ELF-1 (cell line): ENCODE measurements at regions not wholly inside any gene's neighbourhood (a gene's known extent, or its start where the extent isn't known, plus 50 kb on each side); places are given as distances from the start of the nearest gene placed in this dataset.

Source experiments
- DNase-seq: peaks from one replicate; pipeline ENCODE4 v3.0.0-alpha.2; 2016; ENCODE audit warnings: low read depth, low spot score

DNA sequence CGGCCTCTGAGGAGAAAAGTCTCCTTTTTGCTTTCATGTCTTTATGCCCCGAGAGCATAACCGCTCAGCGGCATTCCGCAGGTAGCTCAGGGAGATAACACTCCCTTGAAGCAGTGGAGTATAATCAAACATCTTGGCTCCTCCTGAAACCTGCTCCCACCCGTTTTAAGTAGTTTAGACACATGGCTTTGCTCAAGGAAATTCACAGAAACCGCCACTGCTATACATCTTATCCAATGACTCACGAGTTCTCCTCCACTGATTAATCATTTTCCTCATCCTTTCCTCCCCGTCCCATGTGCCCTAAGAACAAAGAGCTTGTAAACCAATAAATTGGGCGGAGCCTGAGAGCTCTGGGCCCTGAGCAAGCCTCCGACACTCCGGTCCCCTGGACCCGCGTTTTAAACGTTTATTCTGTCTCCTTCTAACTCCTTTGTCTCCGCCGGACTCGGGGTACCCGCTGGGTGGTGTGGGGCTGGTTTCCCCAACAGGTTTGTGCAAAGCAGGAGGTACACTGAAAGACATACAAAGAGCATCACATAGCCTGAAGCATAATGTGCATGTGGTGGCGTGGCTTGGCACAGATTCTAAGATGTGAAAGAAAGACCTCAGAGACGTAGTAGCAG is 401.2 kb downstream of the TLL1 start:
- DNase-seq: peak; percentile 7

DNA sequence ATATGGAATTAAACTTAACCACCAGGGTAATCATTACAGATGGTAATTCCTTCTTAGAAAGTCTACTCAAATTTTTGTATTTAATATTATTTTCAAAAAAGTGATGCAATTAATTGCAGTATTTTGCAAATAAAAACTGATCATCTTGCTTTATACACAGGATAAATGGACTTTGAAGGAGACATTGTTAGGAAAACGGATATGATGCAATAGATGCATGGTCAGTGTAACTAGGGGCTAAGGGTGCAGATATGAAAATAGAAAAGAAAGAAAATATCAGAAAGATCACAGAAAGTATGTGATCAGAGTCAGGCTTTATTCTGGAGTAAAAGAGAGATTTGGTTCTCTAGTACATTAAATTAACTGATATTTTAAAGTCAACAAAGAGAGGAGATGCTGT is 401.7 kb downstream of the TLL1 start:
- DNase-seq: no peak

DNA sequence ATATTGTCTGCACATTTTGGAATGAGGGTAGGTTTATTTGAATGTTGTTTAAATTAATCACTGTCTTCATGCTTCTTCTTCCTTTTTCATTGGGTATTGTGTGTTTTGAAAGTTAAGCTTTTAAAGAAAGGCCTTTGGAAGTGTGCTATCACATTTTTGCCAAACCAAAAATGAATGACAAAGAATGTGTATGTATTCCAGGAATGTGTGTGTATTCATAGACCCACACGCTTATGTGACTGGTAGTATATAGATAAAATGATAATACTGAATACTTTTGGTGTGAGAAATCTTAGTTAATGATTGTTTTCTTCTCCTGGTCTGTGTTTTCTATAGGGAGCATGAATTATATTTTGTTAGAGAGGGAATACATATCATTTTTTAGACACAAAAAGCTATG is 404.4 kb downstream of the TLL1 start:
- no peak for DNase-seq

DNA sequence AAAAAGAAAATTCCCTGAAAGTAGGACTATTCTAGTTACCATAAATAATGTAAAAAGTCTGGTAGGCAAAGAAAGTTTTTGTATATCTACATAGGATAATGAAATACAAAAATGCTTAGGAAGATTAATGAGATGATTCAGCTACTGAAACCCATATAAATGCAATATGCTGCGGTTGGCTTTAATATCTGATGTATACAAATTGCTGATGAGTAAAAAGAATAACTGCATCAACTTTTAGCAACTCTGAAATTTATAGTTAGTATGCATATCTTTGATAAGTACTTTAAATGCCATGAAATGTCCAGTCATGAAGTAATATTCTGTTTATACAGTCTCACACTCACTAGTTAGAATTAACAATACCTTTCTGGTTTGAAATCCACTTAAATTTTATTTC is 404.8 kb downstream of the TLL1 start:
- no peak for DNase-seq

DNA sequence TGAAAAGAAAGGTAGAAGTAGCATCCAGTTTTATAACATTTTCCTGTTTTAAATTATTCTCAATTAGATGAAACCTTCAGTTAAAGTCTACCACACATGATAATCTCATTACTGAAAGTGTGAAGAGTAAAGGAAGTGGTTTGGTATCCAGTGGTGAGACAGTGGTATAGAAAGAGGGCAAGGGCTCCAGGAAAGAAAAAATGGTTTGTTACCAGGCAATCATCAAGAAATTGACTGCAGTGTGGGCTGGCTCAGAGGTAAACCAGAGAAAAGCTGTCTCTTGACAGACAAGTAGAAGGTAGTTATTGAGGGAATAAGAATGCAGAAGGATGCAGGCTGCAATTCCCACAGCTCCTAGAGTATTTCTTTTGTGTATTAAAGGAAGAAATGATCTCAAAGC is 406.2 kb downstream of the TLL1 start:
- no peak for DNase-seq

DNA sequence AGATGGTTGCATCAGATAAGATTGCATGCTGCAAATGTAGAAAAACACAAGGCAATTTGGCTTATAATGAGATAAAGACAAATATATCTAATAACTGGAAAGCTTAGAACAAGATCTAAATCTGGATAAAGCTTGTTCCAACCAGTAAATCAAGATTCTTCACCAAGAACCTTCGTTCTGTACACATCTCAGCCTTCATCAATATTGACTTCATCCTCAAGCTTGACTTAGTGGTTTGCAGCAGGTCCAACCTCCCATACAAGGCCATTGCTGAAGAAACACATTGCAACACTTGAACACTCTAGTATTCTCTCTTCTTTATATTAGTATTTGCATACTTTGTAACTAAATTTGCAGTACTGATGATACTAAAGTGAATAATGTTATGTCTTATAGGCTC is 407.6 kb downstream of the TLL1 start:
- DNase-seq: no peak

DNA sequence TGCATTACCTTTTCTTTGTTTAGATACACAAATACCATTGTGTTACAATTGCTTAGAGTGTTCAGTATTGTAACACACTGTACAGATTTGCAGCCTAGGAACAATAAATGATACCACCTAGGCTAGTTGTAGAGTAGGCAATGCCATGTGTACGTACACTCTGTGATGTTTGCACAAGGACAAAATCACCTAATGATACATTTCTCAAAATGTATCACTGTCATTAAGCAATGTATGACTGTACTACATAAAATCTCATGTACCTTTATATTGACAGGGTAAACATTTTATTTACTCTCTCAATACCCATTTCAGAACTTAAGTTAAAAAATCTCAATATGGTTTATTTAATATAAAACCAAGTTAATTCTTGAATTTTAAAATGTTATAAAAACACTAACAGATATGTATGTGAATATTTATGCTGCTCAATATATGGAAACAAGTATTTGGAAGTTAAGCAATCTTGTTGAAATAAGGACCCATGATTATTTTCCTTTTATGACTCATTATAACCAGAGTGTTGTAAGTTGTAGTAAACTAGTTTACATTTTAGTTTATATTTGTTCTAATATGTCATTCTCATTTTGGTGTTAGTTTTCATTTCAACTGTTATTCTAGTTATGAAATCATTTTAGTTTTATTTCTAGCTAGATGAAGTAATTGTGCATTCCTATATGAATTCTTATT is 409.2 kb downstream of the TLL1 start:
- DNase-seq: no peak

DNA sequence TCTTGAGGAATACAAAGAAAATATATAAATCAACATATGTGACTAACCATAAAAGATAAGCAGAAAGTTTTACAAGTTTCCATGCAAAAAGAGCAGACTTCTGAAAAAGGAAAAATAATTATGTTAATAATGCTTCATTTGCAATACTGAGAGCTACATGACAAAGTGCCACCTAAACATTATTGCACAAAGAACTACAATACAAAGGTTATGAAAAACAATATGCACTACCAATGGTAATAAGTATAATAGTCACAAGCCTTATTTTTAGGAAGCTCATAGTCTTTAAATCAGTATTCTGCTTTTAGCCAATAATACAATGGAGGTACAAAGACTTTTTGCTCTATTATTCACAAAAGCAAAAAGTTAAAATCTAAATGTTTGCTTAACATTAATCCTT is 411.2 kb downstream of the TLL1 start:
- DNase-seq: no peak

DNA sequence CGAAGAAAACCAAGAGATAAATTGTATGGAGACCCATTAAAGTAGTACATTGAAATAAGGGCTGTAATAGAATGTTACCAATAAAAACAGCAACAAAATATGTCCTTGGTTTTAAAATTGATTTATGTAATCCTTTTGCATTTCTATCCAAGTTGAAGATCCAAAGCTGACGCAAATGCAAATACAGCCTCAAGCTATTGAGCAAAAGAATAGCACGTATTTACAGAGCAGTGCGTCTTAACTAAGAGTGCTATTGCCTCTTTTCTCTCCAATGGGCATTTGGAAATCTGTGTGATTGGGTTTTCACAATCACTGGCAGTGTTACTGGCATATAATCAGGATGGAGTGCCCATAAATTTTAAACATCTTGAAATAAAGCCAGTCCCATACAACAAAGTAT is 417.4 kb downstream of the TLL1 start:
- DNase-seq: no peak

DNA sequence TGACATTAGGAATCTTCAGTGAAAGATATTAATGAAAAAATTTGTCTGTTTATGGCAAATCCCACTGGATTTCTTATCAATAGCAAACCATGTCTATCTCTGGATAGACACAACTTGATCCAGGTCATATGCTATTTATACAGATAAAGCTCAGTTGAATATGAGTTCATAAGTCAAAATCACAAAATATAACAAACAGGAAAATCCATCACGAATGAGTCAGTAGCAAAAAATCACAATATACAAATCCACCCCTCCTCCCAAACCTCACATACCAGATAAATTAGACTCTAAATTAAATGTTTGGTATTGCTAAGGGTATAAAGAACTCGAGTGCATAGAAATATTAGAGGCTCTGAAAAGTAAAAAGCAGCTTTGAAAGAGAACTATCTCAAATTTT is 420.5 kb downstream of the TLL1 start:
- no peak for DNase-seq

DNA sequence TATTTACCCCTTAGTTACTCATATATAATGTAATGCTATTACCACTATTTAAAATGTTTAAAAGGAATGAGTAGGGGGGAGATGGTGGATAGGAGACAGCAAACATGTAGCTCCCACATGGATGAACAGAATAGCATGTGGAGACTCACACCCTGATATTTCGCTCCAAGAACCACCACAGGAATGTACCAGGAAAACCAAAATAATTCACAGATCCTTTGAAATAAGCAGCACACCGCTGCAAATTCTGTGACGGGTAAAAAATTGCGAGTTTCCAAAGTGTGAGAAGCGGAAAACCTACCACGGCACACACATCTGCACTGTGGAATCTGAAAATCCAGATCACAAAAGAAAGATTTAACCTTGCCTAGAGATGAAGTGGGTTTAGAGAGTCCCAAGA is 428.2 kb downstream of the TLL1 start:
- DNase-seq: no peak

DNA sequence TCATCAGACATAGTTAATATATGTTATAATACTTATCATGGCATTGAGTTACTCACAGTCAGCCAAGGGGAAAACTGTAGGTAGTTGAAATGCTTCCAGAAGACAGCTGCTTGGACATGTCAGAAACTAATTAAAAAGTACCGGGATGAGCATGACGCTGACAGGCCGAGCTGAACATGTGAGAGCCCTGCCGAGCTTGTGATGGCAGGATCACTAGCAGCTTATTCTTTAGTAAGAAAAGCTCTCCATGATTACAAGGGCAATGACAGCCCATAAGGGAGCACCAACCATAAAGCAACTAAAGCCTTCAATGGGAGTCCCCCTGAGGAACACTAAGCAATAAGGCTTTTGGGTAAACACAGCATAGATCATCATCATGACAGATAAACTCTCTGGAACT is 435.6 kb downstream of the TLL1 start:
- no peak for DNase-seq

DNA sequence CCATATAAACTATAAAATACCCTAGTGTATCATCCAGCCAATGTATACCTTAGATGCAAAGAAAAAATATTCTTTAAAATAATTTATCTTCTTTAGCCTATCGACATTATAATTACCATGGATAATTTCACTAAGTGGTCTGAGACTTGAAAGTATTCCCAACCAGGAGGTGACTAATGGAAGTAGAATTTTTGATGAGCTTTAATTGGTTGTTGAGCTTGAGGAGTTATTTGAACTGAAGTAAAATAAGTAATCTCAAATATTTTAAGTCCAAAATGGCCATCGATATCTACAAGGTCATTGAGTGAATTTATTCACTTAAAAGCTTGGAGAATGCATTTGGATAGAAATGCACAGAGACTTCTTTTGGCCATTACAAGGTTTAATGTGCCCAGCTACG is 436.2 kb downstream of the TLL1 start:
- no peak for DNase-seq

DNA sequence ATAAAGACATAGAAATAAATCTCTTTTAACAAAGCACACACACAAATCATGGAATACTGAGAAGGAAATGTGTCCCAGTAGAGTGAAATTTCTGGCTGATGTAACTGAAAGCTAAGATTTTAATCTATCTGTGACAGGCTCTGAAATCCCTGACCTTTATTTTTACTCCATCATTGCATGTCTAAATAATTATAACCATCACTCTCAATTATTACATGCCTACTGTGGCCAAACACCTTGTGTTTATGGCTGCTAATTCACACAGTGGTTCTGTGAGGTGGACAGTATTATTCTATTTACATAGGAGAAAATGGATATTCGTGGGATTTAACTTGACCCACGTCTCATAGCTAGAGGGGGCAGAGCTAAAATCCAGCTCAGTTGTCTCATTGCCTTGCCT is 438.1 kb downstream of the TLL1 start:
- no peak for DNase-seq

DNA sequence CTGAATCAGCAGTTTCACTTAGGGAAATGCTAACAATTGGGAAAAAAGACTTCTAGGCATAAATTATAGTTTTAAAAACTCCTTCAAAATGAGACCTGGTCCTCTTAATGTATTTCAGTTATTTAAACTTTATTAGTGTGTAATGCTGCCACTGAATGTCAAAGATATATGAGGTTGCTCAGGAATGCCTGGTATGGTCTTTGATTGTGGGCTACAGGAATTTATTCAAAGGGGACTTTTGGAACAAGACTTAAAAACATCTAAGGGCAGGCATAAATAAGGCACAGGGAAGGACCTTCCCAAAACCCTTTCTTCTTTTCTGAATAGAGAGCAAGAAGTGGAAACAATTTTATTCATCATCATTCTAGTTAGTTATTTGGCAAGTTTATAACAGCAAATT is 439.1 kb downstream of the TLL1 start:
- DNase-seq: no peak

DNA sequence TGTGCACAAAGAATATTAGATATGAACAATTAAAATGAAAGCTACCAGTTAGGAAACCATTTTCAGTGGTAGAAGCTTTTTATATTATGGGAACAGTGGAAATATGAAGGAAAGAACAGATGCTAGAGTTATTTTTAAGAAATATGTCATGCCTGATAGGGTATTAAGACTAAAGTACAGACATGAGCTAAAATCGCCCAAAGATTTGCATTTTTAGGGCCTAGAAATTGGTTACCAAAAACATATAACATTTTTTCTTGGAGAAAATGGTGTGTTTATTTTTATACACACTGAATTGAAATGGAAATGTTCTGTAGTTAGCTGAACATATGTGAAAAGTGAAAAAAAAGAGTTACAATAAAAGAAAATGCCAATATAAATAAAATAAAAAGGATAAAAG is 441.9 kb downstream of the TLL1 start:
- no peak for DNase-seq

DNA sequence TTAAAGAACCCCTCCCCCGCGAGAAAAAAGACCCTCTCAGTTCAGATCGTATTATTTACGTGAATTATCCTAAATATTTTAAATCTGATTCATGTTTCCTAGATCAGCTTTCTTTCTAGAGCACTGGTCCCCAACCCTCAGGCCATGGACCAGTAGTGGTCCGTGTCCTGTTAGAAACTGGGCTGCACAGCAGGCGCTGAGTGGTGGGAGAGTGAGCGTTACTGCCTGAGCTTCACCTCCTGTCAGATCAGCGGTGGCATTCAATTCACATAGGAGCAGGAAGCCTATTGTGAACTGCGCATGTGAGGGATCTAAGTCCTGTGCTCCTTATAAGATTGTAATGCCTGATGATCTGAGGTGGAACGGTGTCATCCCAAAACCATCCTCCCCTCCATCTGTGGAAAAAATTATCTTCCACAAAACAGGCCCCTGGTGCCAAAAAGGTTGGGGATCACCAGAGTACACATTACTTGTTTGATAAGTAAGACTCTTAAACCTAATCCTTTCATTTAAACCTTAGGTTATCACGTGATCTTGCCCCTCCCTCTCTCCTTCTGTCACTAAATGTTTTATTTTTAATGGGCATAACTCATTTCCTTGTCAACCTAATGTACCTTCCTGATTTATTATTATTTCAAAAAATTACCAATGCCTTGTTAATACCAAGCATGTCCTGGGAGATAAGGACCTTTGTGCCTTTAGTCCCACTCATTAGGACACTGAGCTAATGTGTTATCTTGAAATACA is 442.9 kb downstream of the TLL1 start:
- peak; percentile 2 for DNase-seq

DNA sequence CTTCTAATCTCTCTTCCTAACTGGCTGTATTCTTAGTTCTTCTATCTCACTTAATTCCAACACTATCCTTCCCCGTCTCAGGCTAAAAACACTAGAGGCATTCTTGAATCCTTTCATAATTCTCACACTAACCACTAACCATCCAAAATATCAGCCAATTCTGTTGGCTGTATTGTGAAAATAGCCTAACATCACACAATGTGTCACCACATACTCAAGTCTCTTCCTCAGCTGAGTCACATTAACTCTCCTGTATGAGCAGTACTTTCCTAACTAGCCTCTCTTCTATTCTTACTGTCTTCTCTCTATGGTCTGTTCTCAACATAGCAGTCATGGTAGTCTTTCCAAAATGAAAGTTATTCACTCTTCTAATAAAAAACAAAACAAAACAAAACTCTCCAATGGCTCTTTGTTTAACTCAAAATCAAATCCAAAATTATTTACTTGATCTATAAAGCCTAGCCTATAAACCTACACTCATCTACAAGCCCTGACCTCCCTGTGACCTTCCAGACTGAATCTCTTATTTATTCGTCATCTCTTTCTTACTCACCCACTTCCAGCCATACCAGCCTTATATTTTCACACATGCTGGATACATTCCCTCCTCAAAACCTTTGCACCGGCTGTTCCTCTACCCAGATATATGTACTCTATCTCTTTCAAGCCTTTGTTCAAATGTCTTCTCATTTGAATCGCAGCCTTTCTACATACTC is 445.9 kb downstream of the TLL1 start:
- no peak for DNase-seq

DNA sequence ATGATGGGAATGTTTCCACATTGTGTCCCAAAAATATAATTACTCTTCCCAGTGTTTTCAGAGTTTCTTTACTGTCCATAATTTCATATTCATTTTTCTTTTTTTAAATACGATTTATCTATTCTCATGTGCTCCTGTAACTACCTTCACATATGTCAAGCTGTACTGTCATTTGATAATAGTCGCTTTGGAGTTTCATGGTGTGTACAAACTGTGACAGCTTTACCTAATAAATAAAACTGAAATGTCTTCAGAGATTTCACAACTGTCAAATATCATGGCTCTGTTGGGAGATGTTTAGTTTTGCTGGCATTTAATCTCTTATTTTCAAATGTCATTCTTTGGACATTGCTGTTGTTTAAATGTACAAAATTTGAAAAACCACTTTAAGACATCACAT is 450.2 kb downstream of the TLL1 start:
- no peak for DNase-seq

DNA sequence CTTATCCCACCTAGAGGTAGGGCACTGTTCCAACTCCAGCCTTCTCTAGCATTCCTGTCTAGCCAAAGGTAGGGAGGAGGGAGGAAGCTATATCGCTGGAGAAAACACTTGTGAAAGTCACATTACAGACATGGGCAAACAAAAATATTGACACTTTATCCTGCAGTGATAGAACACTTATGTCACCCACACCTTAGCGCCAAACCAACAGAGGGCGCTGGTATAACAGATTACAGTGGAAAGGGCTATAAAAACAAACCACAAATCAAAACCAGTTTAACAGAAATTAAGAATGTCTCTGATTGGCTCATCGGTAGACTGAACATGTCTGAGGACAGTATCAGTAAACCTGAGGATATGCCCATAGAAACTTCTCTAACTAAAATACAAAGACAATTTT is 451.3 kb downstream of the TLL1 start:
- DNase-seq: peak; percentile 52

DNA sequence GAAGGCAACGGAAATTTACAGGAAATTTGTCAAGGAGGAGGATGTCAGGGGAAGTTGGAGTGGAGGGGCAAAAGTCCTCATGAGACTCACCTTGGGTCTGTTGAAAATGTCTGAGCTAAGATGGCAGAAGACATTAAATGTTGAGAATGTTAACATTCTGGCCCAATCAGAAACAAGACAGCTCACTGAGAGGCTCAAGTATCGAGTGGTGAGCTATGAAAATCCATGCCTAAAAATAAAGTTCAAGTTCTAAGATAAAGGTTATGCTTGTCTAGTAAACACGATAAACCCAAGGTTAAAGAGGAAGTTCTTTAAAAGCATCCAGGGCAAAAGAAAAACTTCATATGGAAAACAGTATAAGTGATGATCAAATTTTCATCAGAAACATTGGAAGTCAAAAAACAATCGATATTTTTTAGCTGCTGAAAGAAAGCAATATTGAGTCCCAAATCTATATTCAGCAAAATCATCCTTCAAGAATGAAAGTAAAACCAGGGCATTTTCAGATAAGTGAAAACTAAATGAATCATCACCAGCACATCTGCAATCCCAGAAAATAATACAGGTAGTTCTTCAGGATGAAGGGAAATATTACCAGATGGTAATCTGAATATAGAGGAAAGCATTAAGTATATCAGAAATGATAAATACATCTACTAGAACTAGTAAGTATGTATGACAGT is 462.4 kb downstream of the TLL1 start:
- no peak for DNase-seq

DNA sequence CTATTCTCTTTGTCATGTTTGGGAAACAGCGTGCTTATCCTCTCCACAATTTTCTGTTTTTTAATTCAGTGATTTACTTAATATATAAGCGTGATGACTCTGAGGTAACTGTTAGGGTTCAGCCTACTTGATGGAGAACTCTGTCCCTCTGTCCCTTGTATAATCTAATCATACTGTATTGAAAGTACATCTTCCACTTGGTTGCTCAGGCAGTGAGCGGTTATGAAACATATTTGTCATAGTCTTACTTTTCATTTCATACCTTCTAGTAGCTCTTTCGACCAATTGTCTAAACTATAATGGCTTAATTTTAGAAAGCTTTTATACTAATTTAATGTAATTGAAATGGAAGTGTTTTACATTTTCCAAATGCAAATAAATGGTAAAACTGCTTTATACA is 469.0 kb downstream of the TLL1 start:
- DNase-seq: no peak
